SW 1271 (cell line): ENCODE measurements at regions not wholly inside any gene's neighbourhood (a gene's known extent, or its start where the extent isn't known, plus 50 kb on each side); places are given as distances from the start of the nearest gene placed in this dataset.

Source experiments
- DNase-seq, 2 experiments: peaks; one replicate each; lab custom pipeline; 2025; lab: John Stamatoyannopoulos, UW

GRCh38 chr1:232278925-232279324 lies 351.0 kb downstream of the SIPA1L2 start:
- DNase-seq: no peak

DNA sequence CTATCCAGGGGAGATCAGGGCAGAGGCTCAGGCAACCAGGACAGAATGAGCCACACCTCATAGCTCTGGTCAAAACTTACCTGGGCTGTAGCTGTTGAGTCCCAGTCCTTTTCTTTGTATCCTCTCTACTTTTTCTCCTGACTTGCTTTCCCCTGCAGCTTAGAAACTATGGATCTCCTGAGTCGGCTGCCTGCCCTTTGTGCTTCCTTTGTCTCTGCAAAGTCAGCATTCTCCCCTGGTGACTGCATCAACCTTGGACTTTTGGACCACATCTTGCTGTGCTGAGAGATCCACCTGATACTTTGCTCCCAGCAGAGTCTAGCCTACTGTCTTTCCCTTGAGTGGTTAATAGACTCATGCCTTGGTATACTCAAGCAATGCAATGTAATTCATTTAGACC lies 353.3 kb downstream of the SIPA1L2 start:
- no peak for DNase-seq

DNA sequence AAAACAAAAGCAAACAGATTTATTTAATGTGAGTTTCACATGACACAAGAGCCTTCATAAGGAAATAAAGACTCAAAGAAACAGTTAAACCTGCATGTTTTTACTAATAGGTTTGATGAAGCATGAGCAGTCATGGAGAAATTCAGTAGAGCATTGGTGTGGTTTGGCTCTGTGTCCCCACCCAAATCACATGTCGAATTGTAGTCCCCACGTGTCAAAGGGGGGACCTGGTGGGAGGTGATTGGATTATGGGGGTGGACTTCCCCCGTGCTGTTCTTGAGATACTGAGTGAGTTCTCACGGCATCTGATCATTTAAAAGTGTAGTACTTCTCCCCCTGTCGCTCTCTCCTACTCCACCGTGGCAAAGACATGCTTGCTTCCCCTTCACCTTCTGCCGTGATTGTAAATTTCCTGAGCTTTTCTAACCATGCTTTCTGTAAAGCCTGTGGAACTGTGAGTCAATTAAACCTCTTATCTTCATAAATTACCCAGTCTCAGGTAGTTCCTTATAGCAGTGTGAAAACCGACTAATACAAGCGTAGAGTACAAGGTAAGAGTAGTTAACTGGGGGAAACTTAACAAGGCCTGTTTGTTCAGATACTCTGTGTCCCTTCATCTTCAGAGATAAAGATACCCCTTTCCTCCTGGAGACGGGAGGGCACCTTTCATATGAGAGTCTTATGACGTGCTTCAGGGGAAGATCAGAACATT lies 354.8 kb downstream of the SIPA1L2 start:
- no peak for DNase-seq

- DNase-seq: no peak
Measured at GRCh38 chr1:232274236-232274855, 355.6 kb downstream of the SIPA1L2 start.

GRCh38 chr1:232273011-232273410 lies 356.9 kb downstream of the SIPA1L2 start:
- no peak for DNase-seq

DNA sequence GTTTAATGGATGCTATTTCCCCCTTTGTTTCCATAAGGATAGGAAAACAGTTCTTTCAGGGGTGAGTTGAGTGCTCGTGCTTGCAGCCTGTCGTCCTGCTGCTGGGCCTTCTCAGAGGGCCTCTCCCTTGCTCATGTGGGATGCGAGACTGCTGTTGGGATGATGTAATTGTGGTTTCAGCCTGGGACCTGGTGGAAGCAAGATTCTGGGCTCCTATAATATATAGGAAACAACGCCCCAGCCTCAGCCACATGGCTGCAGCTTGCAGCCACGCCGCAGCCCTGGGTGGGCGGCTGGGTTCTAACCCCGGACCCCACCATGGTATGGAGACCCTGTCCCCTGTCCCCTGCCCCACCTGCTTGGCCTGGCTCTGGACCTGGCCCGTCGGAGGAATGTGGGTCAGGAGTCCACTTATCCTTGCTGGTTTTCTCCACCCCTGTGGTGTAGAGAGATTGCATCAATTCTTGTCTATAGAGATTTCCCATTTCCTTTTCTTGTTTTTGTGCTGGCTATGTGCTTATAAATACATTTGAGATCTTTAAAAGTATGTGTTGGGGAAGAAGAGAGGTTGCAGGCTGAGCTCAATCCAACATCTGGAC lies 357.8 kb downstream of the SIPA1L2 start:
- DNase-seq: no peak

- no peak for DNase-seq
Measured at GRCh38 chr1:232271299-232271698, 358.6 kb downstream of the SIPA1L2 start.

GRCh38 chr1:232269988-232270387 lies 359.9 kb downstream of the SIPA1L2 start:
- DNase-seq: no peak

GRCh38 chr1:232267837-232268598 lies 361.9 kb downstream of the SIPA1L2 start:
- no peak for DNase-seq

DNA sequence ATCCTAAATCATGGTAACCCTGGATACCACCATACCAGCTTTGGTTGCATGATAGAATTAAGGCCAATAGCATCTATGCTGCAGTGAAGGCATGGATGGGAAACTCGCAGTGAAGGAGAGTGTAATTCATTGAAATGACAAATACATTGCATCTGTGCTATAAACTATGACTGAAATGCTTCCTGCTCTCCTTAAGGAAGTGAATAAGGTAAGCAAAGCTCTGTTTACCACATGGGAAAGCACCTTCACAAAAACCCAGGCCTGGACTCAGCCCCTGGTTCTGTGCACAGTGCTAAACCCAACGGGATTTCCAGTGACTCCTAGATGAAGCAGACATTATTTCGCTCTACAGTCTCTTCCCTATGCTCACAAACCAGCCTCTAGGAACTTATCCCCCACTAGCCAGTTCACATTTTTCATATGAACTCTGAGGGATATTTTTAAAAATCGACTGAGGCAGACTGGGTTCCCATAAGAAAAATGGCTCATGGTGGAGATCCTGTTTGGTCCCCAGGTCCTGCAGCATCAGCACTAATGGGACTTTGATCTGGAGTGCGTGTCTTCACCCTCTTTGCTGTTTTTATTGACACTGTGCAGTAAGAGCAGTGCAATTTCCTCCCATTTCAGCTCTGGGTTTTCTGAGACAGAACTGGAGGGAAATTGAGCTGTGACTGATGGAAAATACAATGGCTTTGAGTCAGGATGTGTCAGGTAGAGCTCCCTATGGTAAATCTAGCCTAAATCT lies 362.7 kb downstream of the SIPA1L2 start:
- DNase-seq: no peak

DNA sequence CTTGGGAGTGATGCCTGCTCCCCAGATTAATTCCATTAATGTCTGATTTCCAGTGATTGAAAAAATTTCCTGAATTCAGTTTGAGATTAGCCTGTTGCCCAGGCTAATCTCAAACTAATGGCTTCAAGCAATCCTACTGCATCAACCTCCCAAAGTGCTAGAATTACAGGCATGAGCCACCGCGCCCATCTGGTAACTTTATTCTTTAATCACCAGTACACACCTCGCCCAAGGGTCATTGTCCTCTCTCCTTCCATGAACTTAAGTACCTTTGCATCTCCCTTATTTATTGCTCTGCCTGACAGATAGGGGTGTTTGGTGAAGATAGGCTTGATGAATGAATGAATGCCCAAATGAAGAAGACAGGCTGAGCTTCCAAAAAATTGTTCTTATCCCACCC lies 366.5 kb downstream of the SIPA1L2 start:
- no peak for DNase-seq

- no peak for DNase-seq
Measured at GRCh38 chr1:232262991-232263390, 366.9 kb downstream of the SIPA1L2 start.

DNA sequence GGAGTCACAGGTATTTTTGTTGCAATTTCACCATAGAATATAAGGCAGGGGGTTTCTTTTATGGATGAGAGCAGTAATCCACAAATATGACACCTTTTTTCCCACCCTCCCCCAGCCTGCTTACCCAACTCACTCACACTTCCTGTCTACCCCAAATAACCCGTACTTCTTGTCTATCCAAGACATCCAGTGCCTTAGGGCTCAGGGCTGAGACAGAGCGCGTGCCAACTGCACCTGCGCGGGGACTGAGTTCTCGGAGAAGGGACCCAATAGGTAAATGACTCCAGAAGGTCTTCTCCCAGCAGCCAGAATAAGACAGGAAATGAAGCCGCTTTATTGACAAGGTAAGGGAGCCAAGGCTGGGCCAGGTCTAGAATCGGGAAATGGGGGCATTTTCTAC lies 369.1 kb downstream of the SIPA1L2 start:
- no peak for DNase-seq

- DNase-seq: no peak
Measured at GRCh38 chr1:232260045-232260444, 369.9 kb downstream of the SIPA1L2 start.

GRCh38 chr1:232259333-232259732 lies 370.6 kb downstream of the SIPA1L2 start:
- no peak for DNase-seq

DNA sequence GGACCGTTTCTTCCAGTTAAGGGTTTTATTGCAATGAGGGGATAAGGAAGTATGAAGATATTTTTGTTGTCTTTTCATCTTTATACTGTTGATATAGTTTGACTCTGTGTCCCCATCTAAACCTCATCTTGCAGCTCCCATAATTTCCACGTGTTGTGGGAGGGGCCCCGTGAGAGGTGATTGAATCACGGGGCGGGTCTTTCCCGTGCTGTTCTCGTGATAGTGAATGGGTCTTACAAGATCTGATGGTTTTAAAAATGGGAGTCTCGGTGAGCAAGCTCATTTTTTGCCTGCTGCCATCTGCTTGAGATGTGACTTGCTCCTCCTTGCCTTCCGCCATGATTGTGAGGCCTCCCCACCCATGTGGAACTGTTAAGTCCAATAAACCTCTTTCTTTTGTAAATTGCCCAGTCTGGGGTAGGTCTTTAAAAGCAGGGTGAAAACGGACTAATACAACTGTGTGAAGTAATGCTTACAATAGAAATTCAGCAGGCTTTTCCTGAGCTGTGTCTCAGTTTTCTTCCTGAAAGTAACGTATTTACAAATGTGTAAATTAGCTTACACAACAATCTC lies 377.3 kb downstream of the SIPA1L2 start:
- DNase-seq: no peak

GRCh38 chr1:232250838-232251237 lies 379.1 kb downstream of the SIPA1L2 start:
- no peak for DNase-seq

DNA sequence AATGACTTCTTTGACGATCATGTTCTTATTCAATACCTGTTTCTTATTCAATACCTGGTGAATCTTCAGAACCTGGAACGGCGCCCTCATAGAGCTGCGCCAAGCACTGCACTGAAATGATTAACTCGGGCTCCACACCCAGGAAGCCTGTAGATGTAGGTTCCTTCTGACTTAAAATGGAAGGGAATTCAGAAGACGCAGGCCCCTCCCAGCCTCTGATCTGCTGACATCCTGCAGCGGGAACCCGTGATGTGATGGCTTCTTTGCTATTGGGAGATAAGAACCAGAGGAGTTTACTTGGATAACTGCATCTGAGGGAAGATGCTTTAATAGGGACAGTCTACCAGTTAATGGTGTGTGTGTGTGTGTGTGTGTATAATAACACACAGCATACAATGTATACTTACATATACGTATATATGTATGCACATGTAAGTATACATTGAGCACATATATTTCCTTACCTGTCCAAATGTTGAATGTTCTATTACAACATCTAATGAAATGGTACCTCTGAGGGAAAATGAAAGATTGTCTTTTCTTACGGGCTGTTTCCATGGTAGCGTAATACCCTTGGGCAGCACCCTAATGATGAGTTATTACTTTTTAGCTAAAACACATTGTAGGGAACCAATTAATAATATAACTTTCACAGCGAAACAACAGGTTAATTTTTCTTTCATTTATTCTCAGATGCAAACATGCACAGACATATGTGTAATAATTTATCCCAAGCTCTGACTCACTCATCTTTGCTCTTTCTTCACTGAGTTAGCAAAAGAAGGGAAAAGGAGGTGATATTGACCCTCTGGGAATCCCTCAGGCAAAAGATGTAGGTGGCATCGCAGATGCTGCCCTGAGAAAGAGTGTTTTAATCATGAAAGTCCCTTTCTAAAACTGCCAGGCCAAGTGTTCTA lies 379.8 kb downstream of the SIPA1L2 start:
- DNase-seq: no peak

DNA sequence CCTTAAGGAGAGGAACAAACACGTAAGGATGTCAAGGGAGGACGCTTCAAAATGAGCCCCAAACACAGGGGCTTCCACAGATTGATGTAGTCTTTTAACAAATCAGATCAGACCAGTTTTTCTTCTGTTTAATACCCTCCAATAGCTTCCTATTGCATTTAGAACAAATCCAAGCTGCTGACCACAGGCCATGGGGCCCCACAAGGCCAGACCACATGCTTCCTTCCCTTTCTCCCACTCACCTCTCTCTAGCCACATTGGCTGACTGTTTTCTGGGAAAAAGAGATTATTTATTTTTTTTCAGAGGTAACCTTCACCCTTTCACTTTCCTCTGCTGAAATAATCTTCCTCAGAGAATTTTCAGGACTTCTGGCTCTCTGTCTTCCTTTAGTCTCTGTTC lies 380.6 kb downstream of the SIPA1L2 start:
- DNase-seq: no peak

DNA sequence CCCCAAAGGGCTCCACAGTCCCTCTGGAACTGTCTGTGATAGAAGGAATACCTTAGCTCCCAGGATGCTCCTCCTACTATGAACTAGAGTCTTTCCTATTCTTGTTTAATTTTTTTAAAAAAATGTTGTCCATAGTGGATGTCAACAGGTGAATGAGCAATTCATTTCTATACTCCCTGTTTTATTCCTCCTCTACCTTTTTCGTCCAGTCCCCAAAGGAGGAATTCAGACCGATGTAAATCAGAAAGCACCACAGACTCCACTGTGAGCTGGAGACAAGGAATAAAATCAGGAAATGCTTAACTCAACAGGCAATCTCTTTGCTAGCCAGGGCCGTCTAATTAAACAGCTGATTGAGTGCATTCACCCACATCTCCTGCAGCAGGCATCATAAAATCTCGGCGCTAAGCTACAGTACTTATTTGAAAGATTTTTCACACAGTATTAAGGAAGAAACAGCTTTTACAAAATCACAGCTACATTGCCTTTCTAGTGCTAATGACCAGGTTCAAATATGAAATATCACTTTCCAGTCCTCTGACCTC lies 381.6 kb downstream of the SIPA1L2 start:
- DNase-seq: no peak
